Smooth muscle cell (in vitro differentiated cells): ENCODE measurements at regions not wholly inside any gene's neighbourhood (a gene's known extent, or its start where the extent isn't known, plus 50 kb on each side); places are given as distances from the start of the nearest gene placed in this dataset.

Experiments
- DNase-seq: peaks from one replicate; lab custom pipeline; 2025; ENCODE audit not compliant: unreplicated experiment; lab: John Stamatoyannopoulos, UW
- H2AFZ ChIP-seq: fragments of 200-600 bp; sonication (generic); 2 replicates; pipeline ENCODE4 v1.6.0; 2016; ENCODE audit warnings: antibody characterized with exemption, low read depth, mild to moderate bottlenecking
- H3F3A ChIP-seq: fragments of 200-600 bp; sonication (generic); 2 replicates; pipeline ENCODE4 v1.6.0; 2017; ENCODE audit warnings: antibody characterized with exemption, low read depth
- H3K27ac ChIP-seq: fragments of 200-600 bp; sonication (generic); 2 replicates; pipeline ENCODE4 v1.5.1; 2016; ENCODE audit warnings: low read depth, mild to moderate bottlenecking
- H3K27me3 ChIP-seq: fragments of 200-600 bp; sonication (generic); 2 replicates; pipeline ENCODE4 v1.6.1; 2016; ENCODE audit warnings: low read depth, mild to moderate bottlenecking
- H3K36me3 ChIP-seq: fragments of 200-600 bp; sonication (generic); 2 replicates; pipeline ENCODE4 v1.5.1; 2016; ENCODE audit warnings: low read depth
- H3K4me1 ChIP-seq: fragments of 200-600 bp; sonication (generic); 2 replicates; pipeline ENCODE4 v1.5.1; 2016; ENCODE audit warnings: low read depth
- H3K4me2 ChIP-seq: fragments of 200-600 bp; sonication (generic); 2 replicates; pipeline ENCODE4 v1.6.0; 2016; ENCODE audit warnings: mild to moderate bottlenecking
- H3K4me3 ChIP-seq: fragments of 200-600 bp; sonication (generic); 2 replicates; pipeline ENCODE4 v1.5.1; 2016; ENCODE audit warnings: mild to moderate bottlenecking
- H3K79me2 ChIP-seq: fragments of 200-600 bp; sonication (generic); 2 replicates; pipeline ENCODE4 v1.6.0; 2016; ENCODE audit warnings: low read depth, mild to moderate bottlenecking
- H3K9ac ChIP-seq: fragments of 200-600 bp; sonication (generic); 2 replicates; pipeline ENCODE4 v1.6.0; 2016; ENCODE audit warnings: low read depth
- H3K9me3 ChIP-seq: fragments of 200-600 bp; sonication (generic); replicated peaks from 2 replicates; pipeline ENCODE4 v1.5.1; 2016; ENCODE audit warnings: low read depth
- H4K20me1 ChIP-seq: fragments of 200-600 bp; sonication (generic); 2 replicates; pipeline ENCODE4 v1.6.0; 2016; ENCODE audit warnings: low read depth
- CTCF ChIP-seq: fragments of 200-600 bp; sonication (generic); IDR thresholded peaks from 2 replicates; pipeline ENCODE4 v1.5.1; 2017; ENCODE audit warnings: borderline replicate concordance, mild to moderate bottlenecking, antibody characterized with exemption; ENCODE audit not compliant: insufficient read depth, poor library complexity, severe bottlenecking
- WGBS: methylation state at CpG from one replicate; pipeline ENCODE4 v1.1.7; 2016; ENCODE audit warnings: low lambda C conversion rate; 5-methylcytosine and 5-hydroxymethylcytosine counted together

DNA sequence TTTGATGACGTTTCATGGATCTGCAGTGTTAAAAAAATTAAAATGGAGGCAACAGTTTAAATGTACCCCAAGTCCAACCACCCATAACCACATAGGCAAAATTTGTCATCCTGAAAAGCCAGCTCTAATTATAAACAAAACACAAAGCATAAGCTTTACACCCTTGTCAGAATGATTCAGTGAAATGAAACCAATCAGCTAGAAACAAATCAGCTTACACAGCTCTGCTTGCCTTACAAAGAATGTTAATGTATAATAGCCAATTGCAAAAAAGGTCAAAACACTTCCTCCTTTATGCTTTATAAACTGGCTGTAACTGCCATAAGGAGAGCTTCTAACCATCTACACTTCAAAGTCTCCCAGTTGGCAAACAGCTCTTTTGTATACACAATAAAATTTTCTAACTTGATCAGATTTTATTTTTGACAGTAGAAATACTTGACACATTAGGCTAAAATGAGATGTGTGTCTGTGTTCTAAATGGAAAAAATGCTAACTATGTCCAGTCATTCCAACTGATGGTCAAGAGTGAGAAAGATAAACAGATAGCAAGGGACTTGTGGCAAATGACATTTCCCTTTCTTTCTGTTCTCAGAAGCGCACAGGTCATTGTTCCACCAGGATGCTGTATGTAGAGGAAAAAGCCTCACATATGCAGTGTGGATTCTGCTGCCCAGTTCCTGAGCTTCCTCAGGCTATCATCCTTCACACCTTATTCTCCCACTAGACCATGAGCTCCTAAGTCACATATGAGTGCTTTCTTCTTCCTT is 344.3 kb upstream of the ID4 start:
- Histone ChIP-seq H3K4me3 (no peak overlapping the region), H4K20me1 (no peaks in the 10 kb centered on the region), H3K36me3 (no peaks in the 10 kb centered on the region), H2AFZ (peak overlapping the region; percentile 2), H3K27ac (no peak overlapping the region), H3K27me3 (no peaks in the 10 kb centered on the region), H3K9me3 (no peaks in the 10 kb centered on the region), H3K4me2 (no peak overlapping the region), H3K9ac (no peak overlapping the region), H3K79me2 (no peaks in the 10 kb centered on the region), H3K4me1 (no peaks in the 10 kb centered on the region), H3F3A (no peaks in the 10 kb centered on the region)
- WGBS = 66% methylated on average over 2 of the region's 2 CpGs
- no peak for DNase-seq
- no peak for TF ChIP-seq CTCF

GRCh38 chr6:19501737-19502245 is 335.4 kb upstream of the ID4 start:
- no peak for DNase-seq
- WGBS = 88% methylated on average over 3 of the region's 3 CpGs
- no peak overlapping the region for H3K9ac ChIP-seq
- no peaks in the 10 kb centered on the region for H3K4me1 ChIP-seq
- no peak overlapping the region for H2AFZ ChIP-seq
- no peaks in the 10 kb centered on the region for H4K20me1 ChIP-seq
- no peaks in the 10 kb centered on the region for H3K9me3 ChIP-seq
- H3K36me3 ChIP-seq = no peaks in the 10 kb centered on the region
- no peaks in the 10 kb centered on the region for H3K79me2 ChIP-seq
- H3K27ac ChIP-seq = no peak overlapping the region
- H3K4me3 ChIP-seq = no peak overlapping the region
- TF ChIP-seq CTCF = no peak
- H3K4me2 ChIP-seq = no peak overlapping the region
- no peaks in the 10 kb centered on the region for H3F3A ChIP-seq
- no peaks in the 10 kb centered on the region for H3K27me3 ChIP-seq

DNA sequence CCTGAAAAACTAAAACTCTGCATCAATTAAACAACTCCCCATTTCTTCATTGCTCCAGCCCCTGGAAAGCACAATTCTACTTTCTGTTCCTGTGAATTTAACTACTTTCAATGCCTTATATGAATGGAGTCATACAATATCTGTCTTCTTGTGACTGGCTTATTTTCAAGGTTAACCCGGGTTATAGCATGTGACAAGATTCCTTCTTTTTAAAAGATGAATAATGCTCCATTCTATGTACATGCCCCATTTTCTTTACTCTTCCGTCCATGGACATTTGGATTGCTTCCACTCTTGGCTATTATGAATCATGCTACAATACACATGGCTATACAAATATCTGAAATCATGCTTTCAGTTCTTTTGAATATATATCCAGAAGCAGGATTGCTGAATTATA is 334.9 kb upstream of the ID4 start:
- no peak overlapping the region for H3K4me3 ChIP-seq
- 98% methylated on average over 2 of the region's 2 CpGs for WGBS
- H3K9me3 ChIP-seq = no peaks in the 10 kb centered on the region
- no peak overlapping the region for H3K9ac ChIP-seq
- no peaks in the 10 kb centered on the region for H3K36me3 ChIP-seq
- H4K20me1 ChIP-seq = no peaks in the 10 kb centered on the region
- TF ChIP-seq CTCF = no peak
- no peaks in the 10 kb centered on the region for H3F3A ChIP-seq
- no peak for DNase-seq
- no peaks in the 10 kb centered on the region for H3K4me1 ChIP-seq
- H2AFZ ChIP-seq = no peak overlapping the region
- no peaks in the 10 kb centered on the region for H3K27me3 ChIP-seq
- no peak overlapping the region for H3K4me2 ChIP-seq
- H3K27ac ChIP-seq = no peak overlapping the region
- H3K79me2 ChIP-seq = no peaks in the 10 kb centered on the region

- Histone ChIP-seq H3F3A (no peaks in the 10 kb centered on the region), H3K27me3 (no peaks in the 10 kb centered on the region), H3K27ac (no peak overlapping the region), H3K4me3 (no peak overlapping the region), H3K9ac (no peak overlapping the region), H3K4me2 (no peak overlapping the region), H3K36me3 (no peaks in the 10 kb centered on the region), H3K4me1 (no peaks in the 10 kb centered on the region), H2AFZ (no peak overlapping the region), H3K9me3 (peaks cover 5% of the 10 kb centered on the region), H4K20me1 (no peaks in the 10 kb centered on the region), H3K79me2 (no peaks in the 10 kb centered on the region)
- no peak for DNase-seq
- WGBS = 84% methylated on average over 4 of the region's 4 CpGs
- no peak for TF ChIP-seq CTCF
Measured at GRCh38 chr6:19515939-19516338, 321.2 kb upstream of the ID4 start.
